Adrenal gland (tissue), 5 donors: ENCODE measurements at regions not wholly inside any gene's neighbourhood (a gene's known extent, or its start where the extent isn't known, plus 50 kb on each side); places are given as distances from the start of the nearest gene placed in this dataset.

Experiments used
- POLR2A ChIP-seq, 2 donors: fragments of 450-650 bp; IDR thresholded peaks; one replicate each; pipeline ENCODE4 v1.6.1; 2017; ENCODE audit warnings: antibody characterized with exemption in 2 of 2, mild to moderate bottlenecking in 2 of 2, moderate library complexity in 1 of 2
- TF ChIP-seq, protein P1 (sequence below), 6 experiments: fragments of 450-650 bp in 4 of 6; fragments of 200-600 bp in 2 of 6; sonication (generic) in 1 of 6; IDR thresholded peaks; 1 replicate in 5 of 6; 2 replicates in 1 of 6; pipeline versions ENCODE4 v1.5.1 to v1.8.0; 2016 to 2021; ENCODE audit warnings: antibody characterized with exemption in 6 of 6, mild to moderate bottlenecking in 2 of 6, moderate library complexity in 1 of 6
- donor health status: DM: no; HTN: no; CAD: no.

DNA sequence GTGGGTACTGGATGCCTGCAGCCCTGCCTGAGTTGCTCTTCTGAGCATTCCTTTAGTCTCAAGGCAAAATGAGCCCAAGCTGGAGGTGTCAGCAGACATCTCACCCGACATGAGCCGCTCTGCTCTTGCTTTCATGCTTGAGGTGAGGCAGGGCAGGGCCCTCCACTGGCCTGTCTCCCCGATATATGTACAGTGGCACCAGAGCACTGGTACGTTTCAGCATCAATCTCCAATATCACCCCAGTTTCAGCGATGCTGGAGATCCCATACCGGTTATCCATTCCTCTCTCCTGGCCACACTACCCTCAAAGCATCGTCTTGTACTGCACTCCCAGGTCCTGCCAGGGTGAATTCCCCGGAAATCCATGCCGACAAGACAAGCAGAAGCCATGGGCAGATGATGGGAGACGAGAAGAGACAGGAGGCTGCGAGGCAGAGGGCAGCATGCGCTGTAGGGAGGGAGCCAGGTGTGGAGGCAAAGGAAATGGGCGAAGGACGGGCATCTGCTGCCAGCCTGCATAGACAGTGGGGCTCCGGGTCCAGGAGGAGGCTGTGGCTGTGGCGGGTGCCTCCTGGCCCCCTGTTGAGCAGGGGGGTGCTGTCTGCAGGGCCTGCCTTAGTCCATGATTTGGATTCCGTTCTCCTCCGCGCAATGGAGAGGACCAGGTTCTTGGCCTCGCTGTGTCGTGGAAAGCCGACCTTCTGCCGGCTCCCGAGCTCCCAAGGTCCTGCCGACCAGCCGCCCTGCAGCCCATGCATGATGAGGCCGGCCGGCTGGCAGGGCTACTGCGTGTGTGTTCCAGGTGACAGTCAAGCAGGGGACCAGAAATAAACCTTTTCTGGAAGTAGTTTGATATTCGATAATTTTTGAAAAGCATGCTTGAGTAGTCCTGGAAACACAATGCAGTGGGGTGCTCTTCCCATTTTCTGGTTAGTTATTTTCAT lies 152.2 kb upstream of the IRX2 start:
- TF ChIP-seq, protein P1, sequence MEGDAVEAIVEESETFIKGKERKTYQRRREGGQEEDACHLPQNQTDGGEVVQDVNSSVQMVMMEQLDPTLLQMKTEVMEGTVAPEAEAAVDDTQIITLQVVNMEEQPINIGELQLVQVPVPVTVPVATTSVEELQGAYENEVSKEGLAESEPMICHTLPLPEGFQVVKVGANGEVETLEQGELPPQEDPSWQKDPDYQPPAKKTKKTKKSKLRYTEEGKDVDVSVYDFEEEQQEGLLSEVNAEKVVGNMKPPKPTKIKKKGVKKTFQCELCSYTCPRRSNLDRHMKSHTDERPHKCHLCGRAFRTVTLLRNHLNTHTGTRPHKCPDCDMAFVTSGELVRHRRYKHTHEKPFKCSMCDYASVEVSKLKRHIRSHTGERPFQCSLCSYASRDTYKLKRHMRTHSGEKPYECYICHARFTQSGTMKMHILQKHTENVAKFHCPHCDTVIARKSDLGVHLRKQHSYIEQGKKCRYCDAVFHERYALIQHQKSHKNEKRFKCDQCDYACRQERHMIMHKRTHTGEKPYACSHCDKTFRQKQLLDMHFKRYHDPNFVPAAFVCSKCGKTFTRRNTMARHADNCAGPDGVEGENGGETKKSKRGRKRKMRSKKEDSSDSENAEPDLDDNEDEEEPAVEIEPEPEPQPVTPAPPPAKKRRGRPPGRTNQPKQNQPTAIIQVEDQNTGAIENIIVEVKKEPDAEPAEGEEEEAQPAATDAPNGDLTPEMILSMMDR (IDR thresholded peaks at IDR 0.05), result no peak
- no peak for TF ChIP-seq POLR2A (IDR thresholded peaks at IDR 0.05)
